ENCODE measurements at regions not wholly inside any gene's neighbourhood (a gene's known extent, or its start where the extent isn't known, plus 50 kb on each side); places are given as distances from the start of the nearest gene placed in this dataset.

- TF ChIP-seq CTCF (IDR thresholded peaks at IDR 0.05) (no peak), TP53 (CRISPR knock-in tag; IDR thresholded peaks at IDR 0.05) (no peak), FOXP1 (CRISPR knock-in tag; IDR thresholded peaks at IDR 0.05; ENCODE audit: borderline replicate concordance) (no peak), TCF7 (CRISPR knock-in tag; IDR thresholded peaks at IDR 0.05; ENCODE audit: low read depth) (no peak), E2F4 (CRISPR knock-in tag; IDR thresholded peaks at IDR 0.05; ENCODE audit: borderline replicate concordance, low read depth) (no peak), USF2 (CRISPR knock-in tag; IDR thresholded peaks at IDR 0.05) (no peak), FOXP4 (CRISPR knock-in tag; IDR thresholded peaks at IDR 0.05) (no peak)
These were observed 211.8 kb downstream of the DACT1 start for GRCh38 chr14:58849601-58850000.
